ENCODE measurements at regions not wholly inside any gene's neighbourhood (a gene's known extent, or its start where the extent isn't known, plus 50 kb on each side); places are given as distances from the start of the nearest gene placed in this dataset.

DNA sequence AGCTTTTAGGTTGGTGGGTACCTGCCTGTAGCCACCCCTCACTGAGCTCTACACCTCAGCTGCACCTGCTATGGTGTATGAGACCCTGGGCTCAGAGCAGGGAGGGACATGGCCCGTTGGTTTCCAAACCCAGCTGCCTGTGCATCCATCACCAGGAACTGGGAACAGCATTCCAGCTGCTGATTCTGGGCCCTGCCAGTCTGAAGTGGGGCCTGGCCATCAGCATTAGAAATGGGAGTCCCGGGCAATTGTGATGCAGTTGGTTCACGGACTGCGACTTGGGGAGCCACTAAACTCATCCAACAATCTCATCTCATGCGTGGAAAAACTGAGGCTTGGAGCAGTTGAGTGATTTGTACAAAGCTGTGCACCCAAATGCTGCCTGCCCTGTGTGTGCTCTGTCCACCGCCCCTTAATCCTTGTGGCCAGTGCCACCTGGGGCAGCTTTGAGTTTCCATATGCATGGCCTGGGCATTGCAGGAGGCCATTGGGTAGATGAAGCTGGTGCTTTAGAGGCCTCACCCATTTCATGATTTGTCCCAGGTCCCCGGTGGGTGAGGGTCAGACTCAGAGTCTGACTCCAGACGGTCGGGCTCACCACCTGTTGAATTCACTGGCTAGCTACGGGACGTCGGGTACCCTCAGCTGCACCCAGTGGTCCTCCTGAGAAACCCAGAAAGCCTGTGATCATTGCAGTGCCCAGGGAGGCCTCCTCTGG is 109.0 kb upstream of the SHH start:
- H3K4me1 ChIP-seq: peaks cover 0 to 5% (median 2%) of the 10 kb centered on the region in 4 donors
- intact Hi-C loops (cut with DNase I; ENCODE audit: low total_unique reads): no loop called here
- TF ChIP-seq, protein P1, sequence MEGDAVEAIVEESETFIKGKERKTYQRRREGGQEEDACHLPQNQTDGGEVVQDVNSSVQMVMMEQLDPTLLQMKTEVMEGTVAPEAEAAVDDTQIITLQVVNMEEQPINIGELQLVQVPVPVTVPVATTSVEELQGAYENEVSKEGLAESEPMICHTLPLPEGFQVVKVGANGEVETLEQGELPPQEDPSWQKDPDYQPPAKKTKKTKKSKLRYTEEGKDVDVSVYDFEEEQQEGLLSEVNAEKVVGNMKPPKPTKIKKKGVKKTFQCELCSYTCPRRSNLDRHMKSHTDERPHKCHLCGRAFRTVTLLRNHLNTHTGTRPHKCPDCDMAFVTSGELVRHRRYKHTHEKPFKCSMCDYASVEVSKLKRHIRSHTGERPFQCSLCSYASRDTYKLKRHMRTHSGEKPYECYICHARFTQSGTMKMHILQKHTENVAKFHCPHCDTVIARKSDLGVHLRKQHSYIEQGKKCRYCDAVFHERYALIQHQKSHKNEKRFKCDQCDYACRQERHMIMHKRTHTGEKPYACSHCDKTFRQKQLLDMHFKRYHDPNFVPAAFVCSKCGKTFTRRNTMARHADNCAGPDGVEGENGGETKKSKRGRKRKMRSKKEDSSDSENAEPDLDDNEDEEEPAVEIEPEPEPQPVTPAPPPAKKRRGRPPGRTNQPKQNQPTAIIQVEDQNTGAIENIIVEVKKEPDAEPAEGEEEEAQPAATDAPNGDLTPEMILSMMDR (IDR thresholded peaks at IDR 0.05): no peak
- no peak for DNase-seq
- H3K27ac ChIP-seq: no peak overlapping the region
- H3K27me3 ChIP-seq: no peaks in the 10 kb centered on the region
- no peaks in the 10 kb centered on the region for H3K36me3 ChIP-seq
- H3K4me3 ChIP-seq: no peak overlapping the region
- no peaks in the 10 kb centered on the region for H3K9me3 ChIP-seq

DNA sequence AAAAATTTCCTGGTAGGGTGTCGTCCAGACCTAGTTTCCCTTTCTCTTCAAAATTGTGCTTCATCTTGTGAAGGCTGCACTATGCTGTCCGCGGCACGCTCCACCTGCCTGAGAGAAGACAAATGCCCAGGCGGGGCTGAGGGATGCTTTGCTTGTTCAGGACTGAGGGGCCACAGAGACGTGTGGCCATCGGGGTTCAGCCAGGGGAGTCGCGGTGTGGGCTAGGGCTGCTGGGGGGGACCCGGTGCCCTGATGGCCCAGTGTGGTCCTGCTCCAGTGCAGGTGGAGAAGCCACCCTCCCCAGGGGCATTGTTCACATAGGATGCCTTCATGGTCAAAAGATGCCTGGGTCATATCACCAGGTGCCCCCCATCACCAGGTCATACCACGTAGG is 107.8 kb upstream of the SHH start:
- H3K27me3 ChIP-seq: no peaks in the 10 kb centered on the region
- H3K9me3 ChIP-seq: no peaks in the 10 kb centered on the region
- H3K4me1 ChIP-seq: peaks cover 0 to 5% (median 2%) of the 10 kb centered on the region in 4 donors
- no peak overlapping the region for H3K4me3 ChIP-seq
- no peak for DNase-seq
- H3K36me3 ChIP-seq: no peaks in the 10 kb centered on the region
- no peak overlapping the region for H3K27ac ChIP-seq
- intact Hi-C loops (cut with DNase I; ENCODE audit: low total_unique reads): no loop called here
- TF ChIP-seq, protein P1 (IDR thresholded peaks at IDR 0.05): no peak

DNA sequence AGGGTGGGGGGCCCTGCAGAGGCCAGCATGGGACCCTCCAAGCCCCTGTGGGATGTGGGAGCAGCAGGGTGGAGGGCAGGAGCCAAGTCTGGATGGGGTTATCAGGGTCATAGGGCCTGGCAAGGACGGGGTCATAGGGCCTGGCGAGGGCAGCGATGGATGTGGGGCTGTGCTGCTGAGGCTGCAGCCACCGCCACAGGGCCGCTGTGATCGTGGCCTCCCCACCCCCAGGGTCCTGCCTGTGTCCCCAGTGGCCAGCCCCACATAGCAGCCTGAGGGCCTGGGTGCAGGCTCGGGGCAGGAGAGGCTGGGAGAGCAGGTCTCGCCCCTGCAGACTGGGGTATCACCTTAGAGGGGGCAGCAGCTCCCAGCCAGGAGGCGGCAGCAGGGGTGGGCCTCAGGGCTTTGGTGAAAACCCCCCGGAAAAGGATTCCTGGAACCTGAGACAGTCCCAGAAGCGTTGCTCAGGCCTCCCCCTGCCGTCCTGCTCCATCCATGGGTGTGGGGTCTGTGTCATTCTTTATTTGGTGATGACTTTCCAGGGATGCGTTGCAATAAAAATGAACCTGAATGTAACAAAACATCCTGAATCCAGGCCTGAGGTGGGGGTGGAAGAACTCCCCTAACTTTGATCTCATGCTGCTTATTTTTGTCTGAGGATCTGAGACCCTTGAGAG is 107.3 kb upstream of the SHH start:
- intact Hi-C loops (cut with DNase I; ENCODE audit: low total_unique reads): no loop called here
- TF ChIP-seq, protein P1 (IDR thresholded peaks at IDR 0.05): no peak
- DNase-seq: no peak
- Histone ChIP-seq H3K27me3 (no peaks in the 10 kb centered on the region), H3K4me1 (peaks cover 0 to 5% (median 2%) of the 10 kb centered on the region in 4 donors), H3K9me3 (no peaks in the 10 kb centered on the region), H3K36me3 (no peaks in the 10 kb centered on the region), H3K27ac (no peak overlapping the region), H3K4me3 (no peak overlapping the region)

DNA sequence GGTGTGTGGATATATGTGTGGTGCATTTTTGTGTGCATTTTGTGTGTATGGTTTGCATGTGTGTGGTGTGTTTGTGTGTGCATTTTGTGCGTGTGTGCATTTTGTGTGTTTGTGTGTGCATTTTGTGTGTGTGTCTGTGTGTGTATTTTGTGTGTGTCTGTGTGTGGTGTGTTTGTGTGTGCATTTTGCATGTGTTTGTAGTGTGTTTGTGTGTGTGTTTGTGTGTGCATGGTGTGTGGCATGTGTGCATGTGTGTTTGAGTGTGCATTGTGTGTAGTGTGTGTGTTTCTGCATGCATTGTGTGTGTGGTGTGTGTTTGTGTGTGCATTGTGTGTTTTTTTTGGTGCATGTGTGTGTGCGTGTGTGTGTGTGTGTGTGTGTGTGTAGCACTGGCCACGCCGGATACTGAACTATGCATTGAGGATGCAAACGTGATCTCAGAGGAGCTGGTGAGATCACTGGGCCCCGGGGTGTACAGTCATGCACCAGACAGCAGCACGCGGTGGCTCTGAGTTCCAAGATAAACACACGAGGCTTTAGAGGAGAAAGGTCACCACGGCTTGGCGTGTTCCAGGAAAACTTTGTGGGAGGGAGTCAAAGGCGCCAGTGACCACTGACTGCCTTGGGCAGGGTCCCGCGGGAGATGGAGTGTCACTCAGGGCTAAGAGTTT is 106.6 kb upstream of the SHH start:
- H3K27me3 ChIP-seq: no peaks in the 10 kb centered on the region
- H3K36me3 ChIP-seq: no peaks in the 10 kb centered on the region
- no peak overlapping the region for H3K27ac ChIP-seq
- H3K4me3 ChIP-seq: no peak overlapping the region
- DNase-seq: no peak
- H3K9me3 ChIP-seq: no peaks in the 10 kb centered on the region
- TF ChIP-seq, protein P1 (IDR thresholded peaks at IDR 0.05): no peak
- intact Hi-C loops (cut with DNase I; ENCODE audit: low total_unique reads): no loop called here
- peaks cover 0 to 5% (median 2%) of the 10 kb centered on the region in 4 donors for H3K4me1 ChIP-seq

DNA sequence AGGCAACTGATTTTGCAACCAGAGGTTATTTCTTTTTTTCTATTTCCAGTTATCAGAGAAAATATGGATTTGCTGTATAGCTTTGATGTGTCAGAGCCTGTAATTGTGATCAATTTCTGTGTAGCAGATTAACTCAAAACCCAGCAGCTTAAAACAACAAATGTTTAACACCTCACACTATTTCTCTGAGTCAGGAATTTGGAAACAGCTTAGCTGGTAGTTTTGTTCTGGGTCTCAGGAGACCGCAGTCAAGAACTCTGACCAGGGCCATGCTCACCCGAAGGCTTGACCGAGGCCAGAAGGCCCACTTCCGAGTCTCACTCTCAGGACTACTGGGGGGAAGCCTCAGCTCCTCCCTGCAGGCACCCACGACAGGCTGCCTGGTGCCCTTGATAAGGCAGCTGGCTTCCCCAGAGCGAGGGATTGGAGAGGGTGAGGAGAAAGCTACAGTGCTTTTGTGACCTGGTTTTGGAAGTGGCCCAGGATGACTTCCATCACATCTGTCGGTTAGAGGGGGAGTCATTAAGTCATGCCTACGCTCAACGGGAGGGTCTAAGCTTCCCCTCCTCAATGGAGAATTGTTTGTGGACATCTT is 105.7 kb upstream of the SHH start:
- Histone ChIP-seq H3K4me1 (peaks cover 0 to 5% (median 2%) of the 10 kb centered on the region in 4 donors), H3K36me3 (no peaks in the 10 kb centered on the region), H3K4me3 (no peak overlapping the region), H3K9me3 (no peaks in the 10 kb centered on the region), H3K27ac (no peak overlapping the region), H3K27me3 (no peaks in the 10 kb centered on the region)
- intact Hi-C loops (cut with DNase I; ENCODE audit: low total_unique reads): no loop called here
- DNase-seq: no peak
- TF ChIP-seq, protein P1 (IDR thresholded peaks at IDR 0.05): no peak
